GM12878 (cell line): ENCODE measurements at regions not wholly inside any gene's neighbourhood (a gene's known extent, or its start where the extent isn't known, plus 50 kb on each side); places are given as distances from the start of the nearest gene placed in this dataset.

Experiments
- ATAC-seq: fragments of 200-7000 bp; cut with Tn5 transposase; 3 replicates; pipeline ENCODE4 v1.9.1; 2020; ENCODE audit warnings: mild to moderate bottlenecking, moderate library complexity
- BruUV-seq: library from RNA; stranded (reverse); fragments of 400-500 nt; replicated peaks from 2 replicates; lab custom pipeline; 2021; lab: Mats Ljungman, UMichigan
- CTCF ChIA-PET: fragments of 300-600 bp; sonication (Branson Sonifier 250); formaldehyde crosslinking; extraction: SDS; loops from one replicate; lab custom pipeline; 2021; ENCODE audit warnings: inconsistent platforms; lab: Yijun Ruan, JAX
- POLR2A ChIA-PET: fragments of 350-600 bp; formaldehyde crosslinking; extraction: SDS; loops from one replicate; lab custom pipeline; 2021; ENCODE audit warnings: inconsistent platforms; lab: Charles Lee
- RAD21 ChIA-PET: fragments of 300-600 bp; sonication (Branson Sonifier 250); formaldehyde crosslinking; loops from one replicate; lab custom pipeline; 2023; ENCODE audit warnings: antibody characterized with exemption; ENCODE audit not compliant: unreplicated experiment; lab: Charles Lee
- SMC1A ChIA-PET: fragments of 300-600 bp; sonication (Branson Sonifier 250); formaldehyde crosslinking; loops from one replicate; lab custom pipeline; 2023; ENCODE audit not compliant: unreplicated experiment, uncharacterized antibody; lab: Charles Lee
- DNase-seq: peaks from one replicate; pipeline ENCODE4 v3.0.0-alpha.2; 2011; ENCODE audit warnings: low read depth, low spot score
- FAIRE-seq: peaks from 3 replicates; lab custom pipeline; 2011; peaks lifted over from hg19 to GRCh38; lab: Jason Lieb, UNC
- H2AFZ ChIP-seq: 2 replicates; pipeline ENCODE4 v1.6.0; 2011; ENCODE audit warnings: low read depth, low read length, control low read depth; ENCODE audit not compliant: control insufficient read depth
- H3K27ac ChIP-seq: 2 replicates; pipeline ENCODE4 v1.5.1; 2011; ENCODE audit warnings: control low read depth; ENCODE audit not compliant: control insufficient read depth, insufficient read depth
- H3K27me3 ChIP-seq, 2 experiments: replicated peaks in 1 of 2; 2 replicates each; pipeline versions ENCODE4 v1.6.0 to v1.6.1; 2011; ENCODE audit warnings: low read length in 1 of 2; ENCODE audit not compliant: control insufficient read depth in 2 of 2, insufficient read depth in 2 of 2
- H3K36me3 ChIP-seq, 2 experiments: 2 replicates each; pipeline ENCODE4 v1.5.1; 2011; ENCODE audit warnings: low read length in 1 of 2; ENCODE audit not compliant: control insufficient read depth in 2 of 2, insufficient read depth in 2 of 2
- H3K4me1 ChIP-seq: 2 replicates; pipeline ENCODE4 v1.6.1; 2011; ENCODE audit warnings: mild to moderate bottlenecking, low read length, moderate library complexity, mixed read lengths; ENCODE audit not compliant: control insufficient read depth, insufficient read depth
- H3K4me2 ChIP-seq: 2 replicates; pipeline ENCODE4 v1.6.0; 2011; ENCODE audit warnings: control low read depth; ENCODE audit not compliant: control insufficient read depth, insufficient read depth
- H3K4me3 ChIP-seq: fragments of 200-600 bp; sonication (generic); 2 replicates; pipeline ENCODE4 v1.5.1; 2016
- H3K79me2 ChIP-seq: 2 replicates; pipeline ENCODE4 v1.6.0; 2011; ENCODE audit warnings: low read length; ENCODE audit not compliant: control insufficient read depth, insufficient read depth
- H3K9ac ChIP-seq: 2 replicates; pipeline ENCODE4 v1.8.0; 2011; ENCODE audit warnings: low read length, control low read depth, mixed read lengths; ENCODE audit not compliant: control insufficient read depth, insufficient read depth
- H3K9me3 ChIP-seq: replicated peaks from 3 replicates; pipeline ENCODE4 v1.5.1; 2011; ENCODE audit warnings: mild to moderate bottlenecking, low read length; ENCODE audit not compliant: control insufficient read depth, insufficient read depth
- H4K20me1 ChIP-seq: 2 replicates; pipeline ENCODE4 v1.6.0; 2011; ENCODE audit not compliant: control insufficient read depth, insufficient read depth
- CBFB ChIP-seq: IDR thresholded peaks from 2 replicates; pipeline ENCODE4 v1.6.1; 2016; ENCODE audit warnings: antibody characterized with exemption, low read depth
- ETV6 ChIP-seq, 2 experiments: fragments of 450-650 bp in 1 of 2; IDR thresholded peaks in 1 of 2; conservative IDR thresholded peaks in 1 of 2; 2 replicates each; pipeline ENCODE4 v1.6.1; 2014; ENCODE audit warnings: antibody characterized with exemption in 1 of 2, borderline replicate concordance in 1 of 2, low read depth in 1 of 2, mild to moderate bottlenecking in 1 of 2, moderate library complexity in 1 of 2
- PAX8 ChIP-seq: fragments of 450-650 bp; IDR thresholded peaks from 2 replicates; pipeline ENCODE4 v1.6.1; 2017; ENCODE audit warnings: mild to moderate bottlenecking, moderate library complexity
- POLR2AphosphoS5 ChIP-seq: IDR thresholded peaks from 2 replicates; pipeline ENCODE4 v1.6.1; 2011; ENCODE audit warnings: mild to moderate bottlenecking, low read length, inconsistent platforms
- WGBS: methylation state at CpG from one replicate; pipeline ENCODE4 v1.1.6; 2016; ENCODE audit warnings: low lambda C conversion rate; ENCODE audit not compliant: insufficient replicate concordance, insufficient coverage; ENCODE audit errors: missing lambda C conversion rate; 5-methylcytosine and 5-hydroxymethylcytosine counted together
- in situ Hi-C: fragments of 300-500 bp; cut with MboI; formaldehyde crosslinking; loops from 9 replicates; pipeline ENCODE4 v1.14.3; 2018; ENCODE audit warnings: mixed read lengths
- intact Hi-C: fragments of 100-400 bp; cut with micrococcal nuclease; formaldehyde crosslinking; loops from one replicate; pipeline ENCODE4 v1.14.2; 2022; ENCODE audit not compliant: unreplicated experiment
- TF ChIP-seq, protein P1 (sequence below): fragments of 450-650 bp; IDR thresholded peaks from 2 replicates; pipeline ENCODE4 v1.6.1; 2014; ENCODE audit warnings: mild to moderate bottlenecking
- TF ChIP-seq, protein P2 (sequence below): fragments of 450-650 bp; IDR thresholded peaks from 2 replicates; pipeline ENCODE4 v1.6.1; 2016; ENCODE audit warnings: mild to moderate bottlenecking, moderate library complexity, borderline replicate concordance

DNA sequence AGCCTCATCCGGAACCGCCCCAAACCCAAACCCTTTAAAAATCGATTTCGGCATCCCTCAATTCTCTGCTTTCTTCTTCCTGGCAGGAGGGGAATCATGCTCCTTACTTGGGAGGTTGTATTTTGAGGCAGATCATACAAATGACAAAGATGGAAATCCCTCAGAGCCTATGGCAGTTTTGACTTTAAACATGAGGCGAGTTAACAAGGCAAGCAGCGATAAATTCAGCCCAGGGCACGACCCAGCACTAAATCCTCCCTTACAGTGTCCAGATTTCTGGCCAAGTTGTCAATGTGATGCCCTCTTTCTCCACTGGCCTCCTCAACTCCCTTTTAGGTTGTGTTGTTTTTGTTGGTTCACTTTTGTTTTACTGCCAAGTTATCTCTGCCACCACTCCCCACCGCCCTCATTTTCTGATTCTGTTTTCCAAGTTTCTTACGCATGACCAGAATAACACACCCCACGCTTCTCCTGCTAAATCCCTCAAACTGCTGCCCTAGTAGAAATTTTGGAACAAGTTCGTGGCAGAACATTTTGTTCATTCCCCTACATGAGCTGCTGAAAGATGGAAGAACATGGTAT lies 68.3 kb downstream of the CTAGE1 start:
- Histone ChIP-seq H3K79me2 (no peaks in the 10 kb centered on the region), H3K4me1 (no peaks in the 10 kb centered on the region), H2AFZ (no peak overlapping the region), H3K36me3 (no peaks in the 10 kb centered on the region), H3K27ac (no peak overlapping the region), H3K9me3 (no peaks in the 10 kb centered on the region), H4K20me1 (no peaks in the 10 kb centered on the region), H3K9ac (no peak overlapping the region), H3K27me3 (peaks cover 8 to 12% of the 10 kb centered on the region in 2 experiments), H3K4me3 (no peak overlapping the region), H3K4me2 (no peak overlapping the region)
- no peak for ATAC-seq
- SMC1A ChIA-PET, result no interaction called here
- intact Hi-C loops (no loop called here), in situ Hi-C loops (no loop called here)
- no peak for TF ChIP-seq POLR2AphosphoS5
- TF ChIP-seq, protein P1, sequence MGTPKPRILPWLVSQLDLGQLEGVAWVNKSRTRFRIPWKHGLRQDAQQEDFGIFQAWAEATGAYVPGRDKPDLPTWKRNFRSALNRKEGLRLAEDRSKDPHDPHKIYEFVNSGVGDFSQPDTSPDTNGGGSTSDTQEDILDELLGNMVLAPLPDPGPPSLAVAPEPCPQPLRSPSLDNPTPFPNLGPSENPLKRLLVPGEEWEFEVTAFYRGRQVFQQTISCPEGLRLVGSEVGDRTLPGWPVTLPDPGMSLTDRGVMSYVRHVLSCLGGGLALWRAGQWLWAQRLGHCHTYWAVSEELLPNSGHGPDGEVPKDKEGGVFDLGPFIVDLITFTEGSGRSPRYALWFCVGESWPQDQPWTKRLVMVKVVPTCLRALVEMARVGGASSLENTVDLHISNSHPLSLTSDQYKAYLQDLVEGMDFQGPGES, result no peak
- no peak for FAIRE-seq
- RAD21 ChIA-PET, result no interaction called here
- 28% methylated on average over 11 of the region's 11 CpGs for WGBS
- DNase-seq, result no peak
- POLR2A ChIA-PET, result no interaction called here
- BruUV-seq, result no TSS peak
- CTCF ChIA-PET, result no interaction called here

DNA sequence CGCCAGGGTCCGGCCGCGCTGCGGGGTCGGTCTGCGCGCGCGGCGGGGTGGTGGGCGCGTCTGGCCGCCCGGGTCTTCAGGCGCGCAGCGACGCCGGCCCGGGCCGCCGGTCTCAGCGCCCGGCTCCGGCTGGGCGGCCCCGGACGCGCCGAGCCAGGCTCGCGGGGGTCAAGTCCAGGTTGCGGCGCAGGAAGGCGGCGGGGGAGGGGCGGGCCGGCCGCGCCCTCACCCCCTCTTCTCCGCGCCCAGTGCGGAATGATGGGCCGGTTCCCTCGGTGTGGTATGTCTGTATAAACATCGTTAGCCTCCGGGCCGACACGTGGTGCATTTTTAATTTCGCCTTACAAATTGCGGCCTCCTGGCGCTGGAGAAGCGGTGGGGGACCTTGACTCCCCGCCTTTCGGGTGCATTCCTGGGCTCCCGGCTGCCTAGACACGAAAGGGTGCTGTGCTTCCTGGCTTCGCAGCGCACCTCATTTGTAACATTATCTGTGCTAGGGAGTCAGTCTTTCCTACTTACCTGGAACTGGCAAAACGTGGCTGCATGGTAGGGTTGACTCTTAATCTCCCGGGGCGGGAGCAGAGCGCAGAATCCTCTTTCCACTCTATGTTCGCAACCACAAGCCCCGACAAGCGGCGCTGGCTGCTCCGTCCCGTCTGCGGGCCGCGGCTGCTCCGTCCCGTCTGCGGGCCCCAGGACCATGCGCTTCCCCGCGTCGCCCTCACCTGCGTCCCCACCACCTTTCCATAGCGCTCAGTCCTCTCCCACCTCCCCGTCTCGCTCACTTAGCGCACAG lies 69.0 kb downstream of the CTAGE1 start:
- WGBS, result 47% methylated on average over 79 of the region's 85 CpGs
- H3K27me3 ChIP-seq, result peaks cover 8 to 12% of the 10 kb centered on the region in 2 experiments
- H3K27ac ChIP-seq, result no peak overlapping the region
- no peaks in the 10 kb centered on the region for H4K20me1 ChIP-seq
- FAIRE-seq, result no peak
- in situ Hi-C loops (no loop called here), intact Hi-C loops (no loop called here)
- H3K36me3 ChIP-seq, result no peaks in the 10 kb centered on the region
- H3K4me3 ChIP-seq, result no peak overlapping the region
- H3K4me2 ChIP-seq, result no peak overlapping the region
- H3K79me2 ChIP-seq, result no peaks in the 10 kb centered on the region
- no peak for DNase-seq
- no TSS peak for BruUV-seq
- RAD21 ChIA-PET, result no interaction called here
- H3K9me3 ChIP-seq, result no peaks in the 10 kb centered on the region
- no peak for ATAC-seq
- CTCF ChIA-PET, result no interaction called here
- POLR2A ChIA-PET, result no interaction called here
- H2AFZ ChIP-seq, result no peak overlapping the region
- H3K4me1 ChIP-seq, result no peaks in the 10 kb centered on the region
- H3K9ac ChIP-seq, result no peak overlapping the region
- SMC1A ChIA-PET, result no interaction called here
- TF ChIP-seq, protein P2, sequence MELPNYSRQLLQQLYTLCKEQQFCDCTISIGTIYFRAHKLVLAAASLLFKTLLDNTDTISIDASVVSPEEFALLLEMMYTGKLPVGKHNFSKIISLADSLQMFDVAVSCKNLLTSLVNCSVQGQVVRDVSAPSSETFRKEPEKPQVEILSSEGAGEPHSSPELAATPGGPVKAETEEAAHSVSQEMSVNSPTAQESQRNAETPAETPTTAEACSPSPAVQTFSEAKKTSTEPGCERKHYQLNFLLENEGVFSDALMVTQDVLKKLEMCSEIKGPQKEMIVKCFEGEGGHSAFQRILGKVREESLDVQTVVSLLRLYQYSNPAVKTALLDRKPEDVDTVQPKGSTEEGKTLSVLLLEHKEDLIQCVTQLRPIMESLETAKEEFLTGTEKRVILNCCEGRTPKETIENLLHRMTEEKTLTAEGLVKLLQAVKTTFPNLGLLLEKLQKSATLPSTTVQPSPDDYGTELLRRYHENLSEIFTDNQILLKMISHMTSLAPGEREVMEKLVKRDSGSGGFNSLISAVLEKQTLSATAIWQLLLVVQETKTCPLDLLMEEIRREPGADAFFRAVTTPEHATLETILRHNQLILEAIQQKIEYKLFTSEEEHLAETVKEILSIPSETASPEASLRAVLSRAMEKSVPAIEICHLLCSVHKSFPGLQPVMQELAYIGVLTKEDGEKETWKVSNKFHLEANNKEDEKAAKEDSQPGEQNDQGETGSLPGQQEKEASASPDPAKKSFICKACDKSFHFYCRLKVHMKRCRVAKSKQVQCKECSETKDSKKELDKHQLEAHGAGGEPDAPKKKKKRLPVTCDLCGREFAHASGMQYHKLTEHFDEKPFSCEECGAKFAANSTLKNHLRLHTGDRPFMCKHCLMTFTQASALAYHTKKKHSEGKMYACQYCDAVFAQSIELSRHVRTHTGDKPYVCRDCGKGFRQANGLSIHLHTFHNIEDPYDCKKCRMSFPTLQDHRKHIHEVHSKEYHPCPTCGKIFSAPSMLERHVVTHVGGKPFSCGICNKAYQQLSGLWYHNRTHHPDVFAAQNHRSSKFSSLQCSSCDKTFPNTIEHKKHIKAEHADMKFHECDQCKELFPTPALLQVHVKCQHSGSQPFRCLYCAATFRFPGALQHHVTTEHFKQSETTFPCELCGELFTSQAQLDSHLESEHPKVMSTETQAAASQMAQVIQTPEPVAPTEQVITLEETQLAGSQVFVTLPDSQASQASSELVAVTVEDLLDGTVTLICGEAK, result no peak
- TF ChIP-seq PAX8, result no peak
- TF ChIP-seq ETV6 (conservative IDR thresholded peaks at IDR 0.05 in 1 of 2, IDR thresholded peaks at IDR 0.05 in 1 of 2; ENCODE audit: borderline replicate concordance in 1 of 2, low read depth in 1 of 2), result no peak
- TF ChIP-seq, protein P1, result no peak
- TF ChIP-seq CBFB, result no peak
